Retina (tissue), 1 donor: ENCODE measurements at regions not wholly inside any gene's neighbourhood (a gene's known extent, or its start where the extent isn't known, plus 50 kb on each side); places are given as distances from the start of the nearest gene placed in this dataset.

Experiments
- DNase-seq: peaks from one replicate; pipeline ENCODE4 v3.0.0-alpha.2; 2016

- DNase-seq = no peak
Measured at GRCh38 chr9:13586587-13587374, 307.3 kb upstream of the MPDZ start.

DNA sequence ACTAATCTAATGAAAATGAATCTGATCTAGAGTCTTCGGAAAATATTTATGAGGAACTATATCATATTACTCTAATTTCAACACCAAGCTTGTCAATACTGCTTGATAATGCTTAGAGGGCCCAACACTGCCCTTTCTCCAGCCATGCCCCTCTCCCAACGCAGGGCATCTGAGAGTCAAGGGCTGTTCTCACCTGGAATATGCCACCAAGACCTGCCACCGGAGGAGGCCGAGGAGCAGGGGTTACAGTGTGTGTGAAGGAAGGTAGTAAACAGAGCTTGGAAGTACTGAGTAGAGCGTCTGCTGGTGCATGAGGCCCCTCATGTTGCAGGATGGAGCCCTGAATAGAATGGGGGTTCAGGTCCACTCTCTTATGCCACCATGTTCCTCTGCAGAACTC, 301.3 kb upstream of the MPDZ start:
- no peak for DNase-seq

DNA sequence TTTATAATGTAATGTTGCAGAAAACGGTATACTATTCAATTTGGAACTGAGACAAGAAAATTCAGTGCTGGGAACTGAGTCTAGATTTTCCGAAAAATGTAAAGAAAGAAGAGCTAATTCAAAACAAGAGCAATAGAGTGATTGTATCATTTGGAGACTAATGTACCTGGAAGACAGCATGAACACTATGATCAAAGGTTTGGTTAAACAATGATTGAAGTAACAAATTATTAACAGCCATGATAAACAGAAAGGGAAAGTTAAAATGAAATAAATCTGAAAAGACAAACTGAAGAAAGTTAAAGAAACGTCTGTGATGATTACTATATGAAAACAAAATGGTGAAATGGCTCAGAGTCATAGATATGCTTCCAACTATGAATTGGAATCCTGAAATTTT, 300.6 kb upstream of the MPDZ start:
- no peak for DNase-seq

- no peak for DNase-seq
Measured at GRCh38 chr9:13576101-13576500, 296.6 kb upstream of the MPDZ start.

DNA sequence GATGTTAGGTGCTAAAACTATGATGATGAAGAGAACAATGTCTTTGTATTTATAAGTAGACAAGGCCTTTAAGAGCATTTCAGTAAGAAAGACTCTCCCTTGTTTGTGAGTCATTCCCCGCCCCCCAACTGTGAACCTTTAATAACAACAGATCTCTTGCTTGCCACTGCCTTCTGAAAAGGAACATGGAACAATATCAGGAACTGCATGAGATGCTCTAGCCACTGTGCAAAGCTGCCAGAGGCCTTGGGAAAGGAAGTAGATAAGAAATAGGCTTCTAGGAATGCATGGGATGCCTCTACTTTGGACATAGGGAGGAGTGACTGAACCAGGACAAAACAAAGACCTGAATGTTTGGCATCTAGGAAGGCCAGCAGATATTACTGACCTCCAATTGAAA, 296.1 kb upstream of the MPDZ start:
- no peak for DNase-seq

GRCh38 chr9:13570068-13570974, 290.8 kb upstream of the MPDZ start:
- DNase-seq = no peak

- no peak for DNase-seq
Measured at GRCh38 chr9:13569602-13570067, 290.1 kb upstream of the MPDZ start.

- DNase-seq = peak; percentile 76
Measured at GRCh38 chr9:13568841-13569601, 289.5 kb upstream of the MPDZ start.

GRCh38 chr9:13568405-13568804, 288.9 kb upstream of the MPDZ start:
- DNase-seq = no peak

- DNase-seq = no peak
Measured at GRCh38 chr9:13567833-13568232, 288.3 kb upstream of the MPDZ start.

DNA sequence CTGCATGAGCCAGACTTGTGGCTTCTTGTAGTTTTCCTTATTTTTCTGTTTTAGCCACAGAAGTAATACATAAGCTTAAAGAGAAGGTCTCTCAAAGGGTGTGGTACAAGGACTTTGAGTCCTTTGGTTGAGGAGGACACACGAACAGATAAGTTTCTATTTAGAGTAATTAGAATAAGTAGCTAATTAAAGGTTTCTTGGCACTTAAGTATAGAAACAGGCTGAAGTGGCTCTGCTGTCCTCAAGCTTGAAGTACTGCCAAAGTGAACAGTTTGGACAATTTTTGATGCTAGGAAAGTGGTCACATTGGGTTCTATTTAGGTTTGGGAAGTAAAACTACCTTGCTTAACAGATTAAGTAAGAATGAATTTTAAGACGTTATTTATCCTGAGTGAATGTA, 278.3 kb upstream of the MPDZ start:
- DNase-seq = no peak

- no peak for DNase-seq
Measured at GRCh38 chr9:13556656-13557055, 277.2 kb upstream of the MPDZ start.

- no peak for DNase-seq
Measured at GRCh38 chr9:13555989-13556500, 276.6 kb upstream of the MPDZ start.

GRCh38 chr9:13555516-13555915, 276.0 kb upstream of the MPDZ start:
- no peak for DNase-seq

GRCh38 chr9:13554626-13555025, 275.1 kb upstream of the MPDZ start:
- no peak for DNase-seq

- no peak for DNase-seq
Measured at GRCh38 chr9:13552606-13553215, 273.2 kb upstream of the MPDZ start.

GRCh38 chr9:13550519-13550918, 271.0 kb upstream of the MPDZ start:
- no peak for DNase-seq

GRCh38 chr9:13548535-13548934, 269.0 kb upstream of the MPDZ start:
- no peak for DNase-seq

DNA sequence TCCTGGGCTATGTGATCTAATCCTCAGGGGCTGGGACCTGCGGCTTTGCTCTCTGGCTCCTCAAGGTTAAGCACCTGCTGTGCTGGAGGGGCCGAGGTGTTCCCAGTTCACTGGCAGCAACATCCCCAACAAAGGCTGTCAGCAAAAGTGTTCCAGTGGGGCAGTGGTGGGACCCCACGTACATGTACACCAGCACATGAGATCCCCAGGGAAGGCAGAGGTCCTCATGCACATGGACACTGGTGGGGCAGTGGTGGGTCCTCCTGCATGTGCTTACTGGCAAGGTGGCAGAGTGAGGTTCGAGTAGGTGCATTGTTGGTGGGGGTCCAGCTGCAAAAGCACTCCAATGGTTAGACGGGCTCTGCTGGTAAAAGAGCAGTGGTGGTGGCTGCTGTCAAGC, 255.6 kb upstream of the MPDZ start:
- no peak for DNase-seq

DNA sequence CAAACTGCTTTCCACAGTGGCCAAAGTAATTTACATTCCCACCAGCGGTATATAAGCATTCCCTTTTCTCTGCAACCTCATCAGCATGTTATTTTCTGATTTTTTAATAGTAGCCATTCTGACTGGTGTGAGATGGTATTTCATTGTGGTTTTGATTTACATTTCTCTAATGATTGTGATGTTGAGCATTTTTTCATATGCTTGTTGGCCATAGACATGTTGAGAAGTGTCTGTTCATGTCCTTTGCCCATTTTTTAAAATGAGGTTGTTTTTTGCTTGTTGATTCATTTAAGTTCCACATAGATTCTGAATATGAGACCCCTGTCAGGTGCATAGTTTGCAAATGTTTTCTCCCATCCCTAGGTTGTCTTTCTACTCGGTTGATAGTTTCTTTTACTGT, 254.5 kb upstream of the MPDZ start:
- DNase-seq = no peak

- no peak for DNase-seq
Measured at GRCh38 chr9:13532407-13532806, 252.9 kb upstream of the MPDZ start.

- no peak for DNase-seq
Measured at GRCh38 chr9:13529321-13530104, 250.0 kb upstream of the MPDZ start.
